Activated gamma-delta T cell (primary cell): ENCODE measurements at regions not wholly inside any gene's neighbourhood (a gene's known extent, or its start where the extent isn't known, plus 50 kb on each side); places are given as distances from the start of the nearest gene placed in this dataset.

ENCODE experiments used
- DNase-seq: peaks from one replicate; lab custom pipeline; 2025; lab: John Stamatoyannopoulos, UW

DNA sequence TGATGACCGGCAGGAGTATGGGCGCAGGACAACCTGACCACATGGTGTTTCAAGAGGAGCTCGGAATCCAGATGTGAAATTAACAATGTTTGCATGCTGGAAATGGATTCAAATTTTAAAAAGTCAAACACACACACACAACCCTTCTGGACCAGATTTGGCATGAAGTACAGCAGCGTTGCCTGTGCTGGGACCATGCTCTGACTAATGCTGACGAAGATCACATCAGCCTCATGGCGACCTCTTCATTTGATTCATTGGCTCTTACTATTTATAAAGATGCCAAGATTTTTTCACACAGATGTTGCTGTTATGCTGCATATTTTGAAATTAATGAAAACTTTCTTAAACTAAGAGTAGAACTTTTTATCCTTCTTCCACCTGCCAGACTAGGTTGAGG, 926.6 kb upstream of the TMEM132C start:
- no peak for DNase-seq

DNA sequence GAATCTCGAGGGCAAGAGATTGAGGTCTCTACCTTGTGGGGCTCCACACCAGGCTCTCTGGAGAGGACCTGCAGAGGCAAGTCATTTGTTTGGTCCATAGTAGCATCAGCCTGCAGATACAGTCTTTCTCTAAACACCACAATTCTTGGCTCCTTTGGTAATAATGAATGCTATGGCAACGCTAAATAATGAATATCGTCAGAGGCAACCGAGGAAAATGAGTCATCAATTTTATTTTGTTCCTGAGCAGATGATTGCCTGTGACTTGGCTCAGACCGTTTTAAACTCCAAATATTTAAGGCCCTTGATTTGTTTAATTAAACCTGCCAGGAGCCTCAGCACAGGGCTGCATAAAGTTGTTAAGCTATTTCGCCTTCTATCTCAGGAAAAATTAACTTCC, 924.1 kb upstream of the TMEM132C start:
- no peak for DNase-seq

DNA sequence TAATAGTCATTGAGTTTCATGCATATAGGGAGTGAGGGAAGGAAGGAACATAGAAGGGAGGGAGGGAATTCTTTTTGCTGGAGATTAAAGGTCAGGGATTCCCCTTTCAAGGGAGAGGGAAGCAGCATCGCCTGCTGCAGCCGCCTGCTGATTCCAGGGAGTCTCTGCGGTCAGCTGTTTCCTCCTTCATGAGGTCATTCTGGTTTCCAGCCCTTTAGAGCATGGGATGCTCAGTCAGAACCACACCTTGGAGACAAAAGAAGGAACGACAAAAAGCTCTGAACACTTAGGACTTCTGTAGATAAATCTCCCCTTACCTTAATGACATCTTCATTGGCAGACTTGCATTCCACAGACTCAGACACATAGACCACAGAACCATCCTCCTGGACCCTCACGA, 923.0 kb upstream of the TMEM132C start:
- DNase-seq, result no peak

DNA sequence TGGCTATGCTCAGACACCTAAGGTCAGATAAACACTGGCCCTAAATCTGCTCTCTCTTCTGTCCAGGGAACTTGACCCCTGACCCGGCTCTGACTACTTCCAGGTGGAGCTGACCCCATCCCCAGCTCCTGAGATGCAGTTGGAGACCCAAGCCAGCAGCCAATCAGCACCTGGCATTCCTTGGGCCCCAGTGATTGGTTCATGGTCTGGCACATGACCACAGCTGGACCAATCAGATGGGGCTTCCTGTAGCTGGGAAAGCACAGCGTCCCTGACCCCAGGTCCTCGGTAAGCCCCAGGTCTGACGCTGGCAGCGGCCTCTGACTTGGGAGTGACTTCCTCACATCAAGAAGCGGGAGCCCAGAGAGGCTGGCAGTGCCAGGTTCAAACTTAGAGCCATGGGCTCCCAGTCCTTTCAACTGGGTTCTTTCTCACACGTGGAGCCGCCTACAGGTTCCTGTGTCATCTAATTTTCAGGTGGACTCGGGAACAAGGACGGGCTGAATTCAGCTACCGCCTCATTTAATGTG, 915.4 kb upstream of the TMEM132C start:
- DNase-seq, result no peak

DNA sequence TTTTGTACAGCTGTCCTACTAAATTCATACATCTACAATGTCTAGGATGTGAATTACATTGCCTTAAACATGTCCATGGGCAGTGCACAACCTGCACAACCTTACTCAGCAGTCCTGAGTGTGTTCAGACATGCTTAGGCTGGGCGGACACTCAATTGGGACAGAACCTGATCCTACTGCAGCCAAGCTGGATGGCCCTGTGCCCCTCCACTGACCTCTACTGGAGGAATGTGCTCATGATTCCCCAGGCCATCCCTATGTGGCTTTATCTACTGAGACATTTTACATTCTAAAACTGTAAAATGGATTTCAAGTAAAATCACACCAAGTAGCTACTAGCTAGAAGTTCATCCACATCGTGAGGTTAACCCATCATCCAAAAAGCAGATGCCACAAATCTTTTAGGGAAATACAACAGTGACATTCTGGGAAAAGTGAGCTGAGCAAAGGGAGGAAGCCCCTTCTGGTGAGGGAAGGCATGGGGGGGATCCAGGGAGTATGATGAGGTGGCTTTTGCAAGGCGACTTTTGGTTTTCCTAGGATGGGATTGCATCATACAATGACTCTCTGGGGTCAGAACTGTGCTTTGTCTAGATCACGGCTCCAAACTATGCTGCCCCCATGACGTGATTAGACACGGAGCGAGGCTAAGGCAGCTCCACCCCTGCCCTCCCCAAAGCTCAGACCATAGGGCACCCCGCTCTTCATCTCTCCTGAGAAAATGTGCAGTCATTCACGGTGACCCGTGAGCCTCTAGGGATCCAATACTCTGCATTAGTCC, 911.7 kb upstream of the TMEM132C start:
- no peak for DNase-seq

DNA sequence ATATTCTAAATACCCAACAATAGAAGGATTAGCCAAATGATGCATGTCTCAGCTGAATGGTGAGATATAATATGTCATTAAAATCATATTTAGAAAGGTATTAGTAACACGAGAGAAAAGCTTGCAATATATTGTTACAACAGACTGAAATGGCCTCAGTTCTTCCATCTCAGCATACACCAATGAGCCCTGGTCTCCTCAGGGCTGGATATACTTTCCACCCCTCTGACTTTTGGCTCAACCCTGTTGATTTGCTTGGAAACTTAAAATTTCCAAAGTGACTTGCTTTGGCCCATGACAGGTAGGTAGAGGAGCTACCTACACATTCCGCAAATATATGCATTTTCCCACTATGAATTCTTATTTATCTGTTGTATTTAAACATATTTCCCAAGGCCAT, 908.1 kb upstream of the TMEM132C start:
- no peak for DNase-seq

DNA sequence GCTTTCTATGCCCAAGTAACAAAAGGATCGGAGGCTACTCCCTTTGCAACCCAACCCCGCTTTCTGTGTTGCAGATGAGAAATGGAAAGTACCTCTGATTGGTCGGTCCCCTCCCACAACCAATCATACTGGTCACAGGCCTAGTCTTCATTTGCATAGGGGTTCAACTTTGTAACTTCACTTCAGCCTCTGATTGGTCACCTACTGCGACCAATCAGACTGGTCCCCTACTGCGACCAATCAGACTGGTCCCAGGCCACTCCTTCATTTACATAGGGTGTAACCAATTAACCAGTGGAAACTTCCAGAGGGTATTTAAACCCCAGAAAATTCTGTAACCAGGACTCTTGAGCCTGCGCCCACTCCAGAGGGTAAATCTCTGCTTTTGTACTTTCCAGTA, 906.4 kb upstream of the TMEM132C start:
- no peak for DNase-seq

DNA sequence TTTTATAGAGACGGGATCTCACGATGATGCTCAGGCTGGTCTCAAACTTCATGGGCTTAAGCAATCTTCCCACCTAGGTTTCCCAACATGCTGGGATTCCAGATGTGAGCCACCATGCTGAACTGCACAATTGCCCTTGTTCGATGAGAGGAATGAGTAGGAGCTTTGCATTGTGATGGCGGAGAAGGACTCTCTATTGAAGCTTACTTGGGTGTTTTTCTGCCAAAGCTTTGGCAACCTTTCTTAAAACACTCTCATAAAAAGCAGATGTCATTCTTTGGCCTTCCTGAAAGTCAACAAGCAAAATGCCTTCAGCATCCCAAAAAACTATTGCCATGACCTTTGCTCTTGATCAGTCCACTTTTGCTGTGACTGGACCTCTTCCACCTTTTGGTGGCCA, 904.8 kb upstream of the TMEM132C start:
- no peak for DNase-seq

DNA sequence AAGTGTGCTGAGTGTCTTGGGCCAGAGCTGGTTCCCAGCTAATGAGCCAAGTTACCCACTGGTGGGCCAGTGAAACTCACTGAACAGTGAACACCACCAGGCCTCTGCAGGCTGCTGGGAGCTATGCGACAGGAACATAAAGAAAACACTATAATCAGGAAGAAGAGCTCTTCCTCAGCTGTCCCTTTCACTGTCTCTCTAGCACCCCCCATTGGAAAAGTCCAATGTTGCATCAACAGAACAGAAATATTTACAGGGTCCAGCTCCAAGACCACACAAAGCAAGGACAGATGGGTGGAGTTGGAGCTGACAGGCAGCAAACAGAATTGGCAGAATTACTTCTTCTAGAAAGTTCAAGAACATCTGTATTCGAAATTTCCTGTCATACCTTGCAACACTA, 903.6 kb upstream of the TMEM132C start:
- no peak for DNase-seq

DNA sequence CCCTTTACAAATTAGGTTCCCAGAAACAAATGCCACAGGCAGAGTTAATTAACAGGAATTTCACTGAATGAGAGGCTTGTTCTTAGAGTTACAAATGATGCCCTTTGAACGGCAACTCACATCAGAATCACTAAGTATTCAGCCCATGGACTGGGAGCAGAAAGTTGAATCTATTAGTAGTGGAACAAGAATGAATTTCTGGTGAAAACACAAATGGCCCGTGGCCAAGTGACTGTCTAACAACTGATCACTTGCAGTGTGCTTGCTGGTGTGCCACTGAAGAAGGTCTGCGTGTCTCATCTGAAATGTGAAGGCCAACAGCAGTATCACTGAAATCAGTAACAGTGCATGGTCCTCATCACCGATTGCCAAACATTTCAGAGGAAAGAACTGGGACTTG, 893.4 kb upstream of the TMEM132C start:
- no peak for DNase-seq

DNA sequence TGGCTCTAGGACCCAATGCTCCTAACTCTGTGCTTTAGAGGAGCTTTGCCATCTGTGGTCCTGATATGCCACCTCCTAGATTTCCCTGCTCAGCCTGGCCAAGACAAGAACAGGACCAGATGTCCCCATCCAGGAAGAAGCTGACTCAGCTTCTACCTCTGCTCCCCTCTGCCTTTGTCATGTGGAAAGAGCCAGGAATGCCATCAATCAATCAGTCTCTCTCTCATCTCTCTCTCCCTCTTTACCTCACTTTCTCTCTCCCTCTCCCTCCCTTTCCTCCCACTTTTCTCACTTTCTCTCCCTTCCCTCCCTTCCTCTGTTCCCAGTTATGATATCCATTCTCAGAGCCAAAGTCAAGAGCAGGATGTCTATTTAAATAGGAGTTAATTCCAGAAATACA, 892.5 kb upstream of the TMEM132C start:
- DNase-seq, result no peak

DNA sequence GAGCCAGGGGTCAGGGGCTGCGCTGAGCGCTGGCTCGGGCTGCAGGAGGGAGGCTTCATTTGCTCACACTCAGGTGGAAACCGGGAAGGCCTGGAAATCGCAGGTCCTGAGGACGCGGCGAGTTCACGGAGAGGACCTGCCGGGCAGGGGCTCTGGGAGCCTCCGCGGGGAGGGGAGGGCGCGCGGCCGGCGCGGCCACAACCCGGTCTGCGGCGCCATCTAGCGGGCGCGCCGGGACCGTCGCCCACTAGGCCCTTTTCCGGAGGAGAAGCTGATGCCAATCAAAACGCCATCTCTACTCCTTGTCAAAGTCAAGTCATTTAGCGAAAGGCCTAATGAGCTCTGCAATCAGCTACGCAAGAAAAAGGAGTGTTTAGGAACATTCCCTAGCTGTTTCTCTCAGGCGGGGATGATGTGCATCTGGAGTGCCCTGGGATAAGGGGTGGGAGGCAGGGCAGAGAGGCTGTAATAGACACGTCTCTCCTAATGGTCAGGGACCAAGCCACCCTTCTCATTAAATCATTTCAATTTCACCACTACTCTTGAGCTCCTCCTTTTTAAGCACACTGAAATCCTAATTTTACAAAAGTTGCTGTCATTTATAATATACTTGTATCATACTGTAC, 885.8 kb upstream of the TMEM132C start:
- no peak for DNase-seq

DNA sequence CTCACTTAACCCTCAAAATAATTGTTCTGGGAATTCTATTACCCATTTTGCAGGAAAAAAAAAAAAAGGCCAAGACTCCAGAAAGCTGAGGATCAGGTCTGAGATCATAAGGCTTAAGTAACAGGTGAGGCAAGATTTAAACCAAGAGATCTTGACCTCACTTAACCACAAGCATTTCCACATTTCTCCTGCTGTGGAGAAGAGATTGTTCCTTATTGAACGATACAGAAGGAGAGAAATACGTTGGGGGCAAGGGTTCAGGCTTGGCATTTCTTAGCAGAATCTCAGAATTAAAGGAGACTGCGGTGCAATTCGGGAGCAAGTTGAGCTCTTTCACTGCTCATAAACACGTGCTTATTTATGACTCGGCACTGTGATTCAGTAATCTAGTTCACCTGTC, 885.3 kb upstream of the TMEM132C start:
- DNase-seq, result no peak

DNA sequence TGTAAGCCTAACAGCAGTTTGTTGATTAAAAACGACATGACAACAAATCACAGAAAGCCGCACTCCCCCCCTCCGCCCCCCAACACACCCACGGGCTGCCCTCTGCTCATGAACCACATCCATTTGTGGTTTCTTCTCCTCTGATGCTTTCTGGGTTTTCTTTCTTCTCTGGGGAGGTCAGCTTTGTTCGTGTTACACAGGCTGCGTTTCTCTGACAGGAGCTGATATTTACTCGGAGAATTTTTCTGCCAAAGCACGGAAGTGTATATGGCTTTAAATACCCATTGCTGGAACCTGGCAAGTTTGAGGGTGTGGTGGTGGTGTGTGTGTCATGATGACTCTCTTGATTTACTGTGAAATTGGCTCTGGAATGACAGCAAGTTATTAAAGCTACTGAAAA, 883.7 kb upstream of the TMEM132C start:
- DNase-seq, result no peak

DNA sequence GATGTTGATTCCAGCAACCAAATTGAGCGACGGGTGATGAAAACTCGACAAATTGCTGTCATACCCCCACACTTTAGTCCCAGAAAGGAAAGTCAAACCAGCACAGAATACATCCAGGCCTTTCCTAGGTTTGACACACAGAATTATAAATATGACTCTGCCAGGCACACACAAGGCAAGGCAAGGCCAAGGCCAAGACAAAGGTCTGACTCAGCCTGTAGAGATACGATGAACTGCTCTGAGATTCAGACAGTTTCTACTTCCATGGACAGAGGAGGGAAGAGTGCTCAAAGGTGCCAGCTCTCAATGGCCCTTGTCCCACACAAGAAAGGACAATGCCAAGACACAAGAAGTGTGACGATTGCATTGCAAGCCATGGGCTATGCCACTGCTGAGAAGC, 880.2 kb upstream of the TMEM132C start:
- no peak for DNase-seq

DNA sequence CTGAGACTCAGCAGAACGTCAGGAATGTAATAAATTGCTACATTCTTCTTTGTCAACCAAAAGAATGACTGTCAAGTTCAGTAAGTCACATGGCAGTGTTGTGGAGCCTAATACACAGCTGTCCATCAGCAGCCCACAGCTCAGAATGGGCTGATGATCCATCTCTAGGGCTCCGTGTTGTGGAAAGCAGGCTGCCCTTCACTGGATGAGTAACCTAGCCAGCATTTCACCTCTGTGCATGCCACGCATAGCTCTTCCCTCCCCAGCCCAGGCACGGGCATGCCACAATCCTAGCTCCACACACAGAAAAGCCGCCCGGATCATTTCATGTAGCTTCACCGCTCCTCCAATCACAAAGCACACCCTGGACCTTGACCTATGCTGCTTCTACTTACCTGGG, 878.0 kb upstream of the TMEM132C start:
- no peak for DNase-seq

DNA sequence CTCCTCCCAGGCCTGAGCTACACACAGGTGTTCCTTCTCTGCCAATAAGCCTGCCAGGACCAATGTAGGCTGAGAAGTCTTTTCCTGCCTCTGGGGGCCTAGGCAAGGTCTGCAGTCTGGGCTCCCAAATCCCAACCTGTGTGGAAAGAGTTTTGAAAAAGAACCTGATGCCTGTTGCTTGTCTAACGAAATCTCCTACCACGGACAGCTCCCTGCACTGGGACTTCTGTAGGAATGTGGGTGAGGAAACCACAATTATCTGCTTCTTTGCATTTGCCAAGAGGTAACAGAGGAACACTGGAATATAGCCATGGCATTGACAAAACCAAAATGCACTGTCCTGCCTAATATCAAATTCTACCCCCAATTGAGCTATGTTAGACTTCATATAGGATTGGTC, 877.0 kb upstream of the TMEM132C start:
- DNase-seq, result no peak

DNA sequence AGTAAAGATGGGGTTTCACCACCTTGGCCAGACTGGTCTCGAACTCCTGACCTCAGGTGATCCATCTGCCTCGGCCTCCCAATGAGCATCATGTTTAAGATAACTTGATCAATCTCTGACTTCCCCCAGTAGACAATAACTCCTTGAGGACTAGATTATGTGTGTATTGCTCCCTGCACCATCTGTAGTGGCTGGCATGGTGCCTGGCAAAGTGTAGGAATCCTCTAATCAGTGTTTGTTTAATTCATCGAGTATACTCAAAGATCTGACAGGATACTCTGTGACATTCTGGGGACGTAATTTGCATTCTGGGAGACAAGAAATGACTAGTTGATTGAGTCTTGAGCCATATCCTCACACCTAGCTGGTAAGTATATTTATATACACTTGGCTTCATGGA, 873.5 kb upstream of the TMEM132C start:
- DNase-seq, result no peak

DNA sequence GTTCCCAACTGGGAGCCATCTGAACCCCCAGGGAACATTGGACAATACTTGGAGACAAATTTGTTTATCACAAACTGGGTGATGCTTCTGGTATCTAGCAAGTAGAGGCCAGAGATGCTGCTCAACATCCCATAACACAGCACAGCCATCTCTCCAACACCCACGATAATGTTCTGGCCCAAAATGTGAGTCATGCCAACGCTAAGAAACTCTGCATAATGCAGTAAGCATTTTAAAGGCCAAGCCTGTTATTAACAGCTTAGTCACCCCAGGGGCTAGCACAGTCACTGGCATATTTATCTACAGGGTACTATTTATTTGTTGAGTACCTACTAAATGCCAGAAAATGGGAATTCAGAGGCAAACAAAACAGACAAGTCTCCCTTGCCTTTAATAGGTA, 873.1 kb upstream of the TMEM132C start:
- DNase-seq, result no peak

DNA sequence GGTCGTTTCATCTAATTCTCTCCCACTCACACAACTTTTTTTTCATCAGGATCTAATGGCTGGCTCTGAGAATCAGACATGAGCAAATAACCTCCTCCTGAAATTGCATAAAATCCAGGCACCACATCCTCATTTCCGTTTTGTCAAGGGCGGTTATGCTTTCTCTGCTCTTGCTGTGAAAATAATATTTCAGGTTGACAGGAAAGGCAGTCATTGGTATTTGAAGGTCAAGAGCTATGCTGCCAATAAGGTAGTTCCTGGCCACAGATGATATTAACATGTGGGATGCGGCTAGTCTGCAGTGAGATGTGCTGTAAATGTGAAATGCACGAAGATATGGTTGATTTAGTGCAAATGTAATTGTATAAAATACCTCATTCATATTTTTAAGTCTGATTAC, 870.2 kb upstream of the TMEM132C start:
- DNase-seq, result no peak

DNA sequence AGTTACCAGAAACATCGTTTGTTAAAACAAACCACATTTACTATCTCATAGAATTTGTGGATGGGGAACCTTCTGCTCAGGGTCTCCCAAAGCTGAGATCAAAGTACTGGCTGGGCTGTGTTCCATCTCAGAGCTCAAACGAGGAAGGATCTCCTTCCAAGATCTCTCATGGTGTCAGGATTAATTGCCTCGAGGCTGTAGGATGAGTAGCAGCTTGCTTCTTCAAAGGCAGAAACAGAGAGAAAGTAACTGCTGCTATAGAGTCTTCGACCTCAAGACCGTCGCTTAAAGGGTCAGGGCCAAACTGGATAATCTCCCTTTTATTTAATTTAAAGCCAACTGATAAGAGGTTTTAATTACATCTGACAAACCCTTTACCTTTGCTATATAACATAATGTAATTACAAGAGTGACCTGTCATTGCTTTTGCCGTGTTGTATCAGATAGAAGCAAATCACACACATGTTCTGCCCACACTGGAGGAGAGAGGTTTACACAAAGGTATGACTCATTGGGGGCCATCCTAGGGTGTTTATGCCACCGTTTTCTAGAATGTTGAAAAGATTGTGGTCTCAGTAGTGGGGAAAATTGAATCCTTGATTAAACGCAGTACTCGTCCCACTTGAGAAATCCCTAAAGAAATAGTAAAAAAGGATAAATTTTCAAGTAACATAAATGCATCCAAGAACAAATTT, 868.8 kb upstream of the TMEM132C start:
- DNase-seq, result no peak

DNA sequence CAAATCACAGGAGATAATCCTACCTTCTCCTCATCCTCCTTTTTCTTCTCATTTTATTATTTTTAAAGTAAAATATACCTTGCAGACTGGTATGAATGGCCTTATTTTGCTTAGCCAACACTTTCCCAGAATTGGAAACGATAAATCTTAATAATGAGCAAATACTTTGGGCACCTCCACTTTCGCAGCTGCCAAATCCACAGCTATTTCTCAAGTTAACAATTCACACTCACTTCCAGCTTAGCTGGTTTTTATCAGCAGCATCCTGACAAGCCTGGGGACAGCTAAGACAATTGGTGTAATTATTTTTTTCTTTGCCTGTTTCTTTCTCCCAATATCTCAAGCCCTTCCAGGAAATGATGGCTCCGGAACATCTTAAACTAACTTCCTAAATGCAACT, 867.5 kb upstream of the TMEM132C start:
- DNase-seq, result no peak

DNA sequence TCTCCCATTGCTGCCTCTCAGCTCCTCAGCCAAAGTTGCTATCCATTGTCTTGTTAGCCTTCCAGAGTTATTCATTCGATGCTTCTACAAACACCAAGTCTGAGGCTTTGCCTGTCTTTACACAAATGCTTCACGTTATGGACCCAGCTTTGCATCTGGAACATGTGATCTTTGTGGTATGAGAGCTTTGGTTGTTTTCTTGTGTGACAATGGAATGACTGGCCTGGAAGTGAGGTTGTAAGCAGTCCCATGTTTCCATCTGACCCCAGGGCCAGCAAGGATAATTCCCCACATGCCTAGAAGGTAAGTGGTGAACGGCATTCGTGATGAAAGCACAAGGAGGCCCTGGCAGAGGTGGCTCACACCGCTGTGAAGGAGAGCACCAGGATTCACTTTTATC, 866.7 kb upstream of the TMEM132C start:
- no peak for DNase-seq
